SK-N-SH (cell line): ENCODE measurements at regions not wholly inside any gene's neighbourhood (a gene's known extent, or its start where the extent isn't known, plus 50 kb on each side); places are given as distances from the start of the nearest gene placed in this dataset.

Experiments used
- CTCF ChIA-PET: fragments of 300-600, 350-600 bp; formaldehyde crosslinking; extraction: SDS; loops from one replicate; lab custom pipeline; 2021; lab: Yijun Ruan, JAX
- POLR2A ChIA-PET: fragments of 350-600 bp; sonication (Branson Sonifier 250); formaldehyde crosslinking; extraction: SDS; loops from one replicate; lab custom pipeline; 2020; ENCODE audit warnings: antibody characterized with exemption, inconsistent platforms; lab: Yijun Ruan, JAX
- DNase-seq: peaks from one replicate; pipeline ENCODE4 v3.0.0; 2012
- H2AFZ ChIP-seq: fragments of 200-600 bp; sonication (generic); 2 replicates; pipeline ENCODE4 v1.8.1; 2016; ENCODE audit warnings: antibody characterized with exemption, mild to moderate bottlenecking, low read depth
- H3F3A ChIP-seq: fragments of 200-600 bp; sonication (generic); replicated peaks from 2 replicates; pipeline ENCODE3; 2016; ENCODE audit warnings: antibody characterized with exemption, mild to moderate bottlenecking; ENCODE audit not compliant: insufficient read depth
- H3K27ac ChIP-seq, 2 experiments: fragments of 200-500 bp in 1 of 2; fragments of 200-600 bp in 1 of 2; sonication (Bioruptor generic) in 1 of 2; sonication (generic), shearing (Covaris generic) in 1 of 2; 2 replicates each; pipeline versions ENCODE4 v1.5.1 to v1.6.1; 2014 to 2016; ENCODE audit warnings: low read depth in 2 of 2, inconsistent platforms in 1 of 2, low read length in 1 of 2, mild to moderate bottlenecking in 1 of 2, mixed read lengths in 1 of 2
- H3K27me3 ChIP-seq: fragments of 200-600 bp; sonication (generic), shearing (Covaris generic); 2 replicates; pipeline ENCODE4 v1.6.1; 2016; ENCODE audit warnings: mixed run types; ENCODE audit not compliant: insufficient read depth
- H3K36me3 ChIP-seq, 2 experiments: fragments of 200-500 bp in 1 of 2; fragments of 200-600 bp in 1 of 2; sonication (Bioruptor generic) in 1 of 2; sonication (generic) in 1 of 2; replicated peaks in 1 of 2; 2 replicates each; pipeline versions ENCODE3 to v1.5.1; 2014 to 2016; ENCODE audit warnings: low read length in 1 of 2, mild to moderate bottlenecking in 1 of 2; ENCODE audit not compliant: insufficient read depth in 2 of 2, control insufficient read depth in 1 of 2
- H3K4me1 ChIP-seq, 2 experiments: fragments of 200-500 bp in 1 of 2; fragments of 200-600 bp in 1 of 2; sonication (Bioruptor generic) in 1 of 2; sonication (generic), shearing (Covaris generic) in 1 of 2; 2 replicates each; pipeline versions ENCODE4 v1.5.1 to v1.6.1; 2014 to 2016; ENCODE audit warnings: low read depth in 1 of 2, low read length in 1 of 2, mixed run types in 1 of 2; ENCODE audit not compliant: insufficient read depth in 2 of 2, control insufficient read depth in 1 of 2
- H3K4me2 ChIP-seq: fragments of 200-600 bp; sonication (generic), shearing (Covaris generic); 2 replicates; pipeline ENCODE4 v1.6.1; 2017; ENCODE audit warnings: mixed run types
- H3K4me3 ChIP-seq, 2 experiments: fragments of 200-500 bp in 1 of 2; fragments of 200-600 bp in 1 of 2; sonication (Bioruptor generic) in 1 of 2; sonication (generic), shearing (Covaris generic) in 1 of 2; 2 replicates each; pipeline versions ENCODE4 v1.5.1 to v1.8.1; 2014 to 2016; ENCODE audit warnings: low read depth in 2 of 2, inconsistent platforms in 1 of 2, low read length in 1 of 2, mild to moderate bottlenecking in 1 of 2, mixed read lengths in 1 of 2, moderate library complexity in 1 of 2
- H3K79me2 ChIP-seq: fragments of 200-600 bp; sonication (generic); 2 replicates; pipeline ENCODE4 v1.8.1; 2017; ENCODE audit warnings: mild to moderate bottlenecking; ENCODE audit not compliant: insufficient read depth
- H3K9ac ChIP-seq: fragments of 200-600 bp; sonication (generic); 2 replicates; pipeline ENCODE4 v1.6.1; 2017; ENCODE audit warnings: mixed run types
- H3K9me2 ChIP-seq: fragments of 200-600 bp; sonication (generic); 2 replicates; pipeline ENCODE4 v1.6.1; 2017; ENCODE audit warnings: mixed run types
- H3K9me3 ChIP-seq: fragments of 200-600 bp; sonication (generic); 2 replicates; pipeline ENCODE4 v1.6.1; 2017; ENCODE audit warnings: mixed run types, mild to moderate bottlenecking, moderate library complexity
- H4K20me1 ChIP-seq: fragments of 200-600 bp; sonication (generic); 2 replicates; pipeline ENCODE4 v1.6.1; 2017; ENCODE audit warnings: mild to moderate bottlenecking, mixed run types; ENCODE audit not compliant: insufficient read depth
- EP300 ChIP-seq, 2 experiments: IDR thresholded peaks; 2 replicates each; pipeline versions ENCODE4 v1.4.0 to v1.6.1; 2012; ENCODE audit warnings: borderline replicate concordance in 1 of 2, low read depth in 1 of 2, low read length in 1 of 2
- EZH2phosphoT487 ChIP-seq: fragments of 200-600 bp; sonication (generic); IDR thresholded peaks from 2 replicates; pipeline ENCODE4 v1.6.1; 2017; ENCODE audit warnings: low read depth, mixed run types, mild to moderate bottlenecking, antibody characterized with exemption, moderate library complexity, borderline replicate concordance
- FOSL2 ChIP-seq: IDR thresholded peaks from 2 replicates; pipeline ENCODE4 v1.4.0; 2012; ENCODE audit warnings: low read depth, mild to moderate bottlenecking, moderate library complexity, borderline replicate concordance
- GABPA ChIP-seq: IDR thresholded peaks from 2 replicates; pipeline ENCODE4 v1.4.0; 2012; ENCODE audit warnings: low read depth, mild to moderate bottlenecking
- GATA2 ChIP-seq: sonication (generic); formaldehyde crosslinking; IDR thresholded peaks from 2 replicates; pipeline ENCODE4 v1.5.0; 2020; ENCODE audit warnings: mild to moderate bottlenecking, missing genetic modification reagents
- NRF1 ChIP-seq: IDR thresholded peaks from 2 replicates; pipeline ENCODE4 v1.6.1; 2012; ENCODE audit warnings: low read depth, mild to moderate bottlenecking, low read length
- RAD21 ChIP-seq: IDR thresholded peaks from 2 replicates; pipeline ENCODE4 v1.6.1; 2012; ENCODE audit warnings: mild to moderate bottlenecking, low read length
- RCOR1 ChIP-seq: fragments of 150-350 bp; IDR thresholded peaks from 2 replicates; pipeline ENCODE4 v1.6.1; 2017; ENCODE audit warnings: antibody characterized with exemption, low read length
- RFX5 ChIP-seq: IDR thresholded peaks from 2 replicates; pipeline ENCODE4 v1.6.1; 2012; ENCODE audit warnings: mild to moderate bottlenecking, improper control_type of control experiment, low read length
- RXRA ChIP-seq: IDR thresholded peaks from 2 replicates; pipeline ENCODE4 v1.4.0; 2012; ENCODE audit warnings: low read depth, mild to moderate bottlenecking, borderline replicate concordance
- SIN3A ChIP-seq: IDR thresholded peaks from 2 replicates; pipeline ENCODE4 v1.6.1; 2012; ENCODE audit warnings: low read depth, mild to moderate bottlenecking, low read length, moderate library complexity, borderline replicate concordance
- SMC3 ChIP-seq: IDR thresholded peaks from 2 replicates; pipeline ENCODE4 v1.6.1; 2012; ENCODE audit warnings: low read depth, low read length, improper control_type of control experiment
- TAF1 ChIP-seq: IDR thresholded peaks from 2 replicates; pipeline ENCODE4 v1.6.1; 2012; ENCODE audit warnings: low read depth, mild to moderate bottlenecking, low read length, moderate library complexity, borderline replicate concordance
- TEAD4 ChIP-seq: IDR thresholded peaks from 2 replicates; pipeline ENCODE4 v1.4.0; 2012; ENCODE audit warnings: mild to moderate bottlenecking, borderline replicate concordance; ENCODE audit not compliant: insufficient read depth
- YY1 ChIP-seq: IDR thresholded peaks from 2 replicates; pipeline ENCODE4 v1.4.0; 2012; ENCODE audit warnings: low read depth, mild to moderate bottlenecking
- WGBS: methylation state at CpG from one replicate; pipeline ENCODE4 v1.1.6; 2017; ENCODE audit warnings: low lambda C conversion rate; 5-methylcytosine and 5-hydroxymethylcytosine counted together
- TF ChIP-seq, protein P1 (sequence below): IDR thresholded peaks from 2 replicates; pipeline ENCODE4 v1.4.0; 2012; ENCODE audit warnings: low read depth
- TF ChIP-seq, protein P2 (sequence below): IDR thresholded peaks from 2 replicates; pipeline ENCODE4 v1.6.1; 2012; ENCODE audit warnings: mild to moderate bottlenecking, low read depth, low read length, moderate library complexity
- TF ChIP-seq, protein P3 (sequence below): IDR thresholded peaks from 2 replicates; pipeline ENCODE4; 2012
- TF ChIP-seq, protein P4 (sequence below): fragments of 150-350 bp; IDR thresholded peaks from 2 replicates; pipeline ENCODE4 v1.6.1; 2016; ENCODE audit warnings: mild to moderate bottlenecking, low read depth, low read length
- TF ChIP-seq, protein P5 (sequence below): IDR thresholded peaks from 2 replicates; pipeline ENCODE4 v1.4.0; 2012; ENCODE audit warnings: low read depth, borderline replicate concordance

DNA sequence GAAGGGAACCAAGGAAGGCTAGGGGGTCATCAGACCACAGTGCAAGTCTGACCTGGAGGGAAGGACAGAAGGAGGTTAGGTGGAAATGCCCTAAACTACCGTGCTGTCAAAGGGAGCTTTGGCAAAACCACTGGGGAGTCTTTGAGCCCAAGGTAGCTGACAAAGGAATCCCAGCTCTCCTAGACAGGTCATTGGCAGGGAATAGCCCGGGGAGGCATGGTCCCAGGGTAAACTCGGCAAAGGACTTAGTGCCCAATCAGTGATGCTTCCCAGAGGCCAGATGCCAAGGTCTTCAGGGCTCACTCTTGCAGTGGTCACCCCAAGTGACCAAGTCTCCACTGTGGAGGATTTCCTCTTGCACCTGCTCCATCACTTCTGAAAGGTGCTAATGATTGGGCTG is 102.3 kb upstream of the CDYL start:
- Histone ChIP-seq H3K9me3 (no peaks in the 10 kb centered on the region), H3K27ac (no peak overlapping the region), H3K4me1 (no peaks in the 10 kb centered on the region), H3K4me3 (no peak overlapping the region), H4K20me1 (no peaks in the 10 kb centered on the region), H3K79me2 (no peaks in the 10 kb centered on the region), H3K36me3 (no peaks in the 10 kb centered on the region), H3F3A (no peaks in the 10 kb centered on the region), H3K9ac (no peak overlapping the region), H3K9me2 (no peaks in the 10 kb centered on the region), H3K27me3 (no peaks in the 10 kb centered on the region), H3K4me2 (no peak overlapping the region), H2AFZ (no peak overlapping the region)
- TF ChIP-seq FOSL2: no peak
- no peak for TF ChIP-seq RFX5
- TF ChIP-seq RCOR1: no peak
- TF ChIP-seq, protein P1, sequence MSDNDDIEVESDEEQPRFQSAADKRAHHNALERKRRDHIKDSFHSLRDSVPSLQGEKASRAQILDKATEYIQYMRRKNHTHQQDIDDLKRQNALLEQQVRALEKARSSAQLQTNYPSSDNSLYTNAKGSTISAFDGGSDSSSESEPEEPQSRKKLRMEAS: no peak
- TF ChIP-seq, protein P2, sequence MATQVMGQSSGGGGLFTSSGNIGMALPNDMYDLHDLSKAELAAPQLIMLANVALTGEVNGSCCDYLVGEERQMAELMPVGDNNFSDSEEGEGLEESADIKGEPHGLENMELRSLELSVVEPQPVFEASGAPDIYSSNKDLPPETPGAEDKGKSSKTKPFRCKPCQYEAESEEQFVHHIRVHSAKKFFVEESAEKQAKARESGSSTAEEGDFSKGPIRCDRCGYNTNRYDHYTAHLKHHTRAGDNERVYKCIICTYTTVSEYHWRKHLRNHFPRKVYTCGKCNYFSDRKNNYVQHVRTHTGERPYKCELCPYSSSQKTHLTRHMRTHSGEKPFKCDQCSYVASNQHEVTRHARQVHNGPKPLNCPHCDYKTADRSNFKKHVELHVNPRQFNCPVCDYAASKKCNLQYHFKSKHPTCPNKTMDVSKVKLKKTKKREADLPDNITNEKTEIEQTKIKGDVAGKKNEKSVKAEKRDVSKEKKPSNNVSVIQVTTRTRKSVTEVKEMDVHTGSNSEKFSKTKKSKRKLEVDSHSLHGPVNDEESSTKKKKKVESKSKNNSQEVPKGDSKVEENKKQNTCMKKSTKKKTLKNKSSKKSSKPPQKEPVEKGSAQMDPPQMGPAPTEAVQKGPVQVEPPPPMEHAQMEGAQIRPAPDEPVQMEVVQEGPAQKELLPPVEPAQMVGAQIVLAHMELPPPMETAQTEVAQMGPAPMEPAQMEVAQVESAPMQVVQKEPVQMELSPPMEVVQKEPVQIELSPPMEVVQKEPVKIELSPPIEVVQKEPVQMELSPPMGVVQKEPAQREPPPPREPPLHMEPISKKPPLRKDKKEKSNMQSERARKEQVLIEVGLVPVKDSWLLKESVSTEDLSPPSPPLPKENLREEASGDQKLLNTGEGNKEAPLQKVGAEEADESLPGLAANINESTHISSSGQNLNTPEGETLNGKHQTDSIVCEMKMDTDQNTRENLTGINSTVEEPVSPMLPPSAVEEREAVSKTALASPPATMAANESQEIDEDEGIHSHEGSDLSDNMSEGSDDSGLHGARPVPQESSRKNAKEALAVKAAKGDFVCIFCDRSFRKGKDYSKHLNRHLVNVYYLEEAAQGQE: no peak
- TF ChIP-seq, protein P3, sequence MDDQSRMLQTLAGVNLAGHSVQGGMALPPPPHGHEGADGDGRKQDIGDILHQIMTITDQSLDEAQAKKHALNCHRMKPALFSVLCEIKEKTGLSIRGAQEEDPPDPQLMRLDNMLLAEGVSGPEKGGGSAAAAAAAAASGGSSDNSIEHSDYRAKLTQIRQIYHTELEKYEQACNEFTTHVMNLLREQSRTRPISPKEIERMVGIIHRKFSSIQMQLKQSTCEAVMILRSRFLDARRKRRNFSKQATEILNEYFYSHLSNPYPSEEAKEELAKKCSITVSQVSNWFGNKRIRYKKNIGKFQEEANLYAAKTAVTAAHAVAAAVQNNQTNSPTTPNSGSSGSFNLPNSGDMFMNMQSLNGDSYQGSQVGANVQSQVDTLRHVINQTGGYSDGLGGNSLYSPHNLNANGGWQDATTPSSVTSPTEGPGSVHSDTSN: no peak
- TF ChIP-seq SIN3A: no peak
- TF ChIP-seq NRF1: no peak
- no peak for TF ChIP-seq RAD21
- TF ChIP-seq YY1: no peak
- TF ChIP-seq GABPA: no peak
- TF ChIP-seq TAF1: no peak
- TF ChIP-seq RXRA: no peak
- no peak for TF ChIP-seq EZH2phosphoT487
- no peak for TF ChIP-seq TEAD4
- TF ChIP-seq, protein P4, sequence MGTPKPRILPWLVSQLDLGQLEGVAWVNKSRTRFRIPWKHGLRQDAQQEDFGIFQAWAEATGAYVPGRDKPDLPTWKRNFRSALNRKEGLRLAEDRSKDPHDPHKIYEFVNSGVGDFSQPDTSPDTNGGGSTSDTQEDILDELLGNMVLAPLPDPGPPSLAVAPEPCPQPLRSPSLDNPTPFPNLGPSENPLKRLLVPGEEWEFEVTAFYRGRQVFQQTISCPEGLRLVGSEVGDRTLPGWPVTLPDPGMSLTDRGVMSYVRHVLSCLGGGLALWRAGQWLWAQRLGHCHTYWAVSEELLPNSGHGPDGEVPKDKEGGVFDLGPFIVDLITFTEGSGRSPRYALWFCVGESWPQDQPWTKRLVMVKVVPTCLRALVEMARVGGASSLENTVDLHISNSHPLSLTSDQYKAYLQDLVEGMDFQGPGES: no peak
- TF ChIP-seq, protein P5, sequence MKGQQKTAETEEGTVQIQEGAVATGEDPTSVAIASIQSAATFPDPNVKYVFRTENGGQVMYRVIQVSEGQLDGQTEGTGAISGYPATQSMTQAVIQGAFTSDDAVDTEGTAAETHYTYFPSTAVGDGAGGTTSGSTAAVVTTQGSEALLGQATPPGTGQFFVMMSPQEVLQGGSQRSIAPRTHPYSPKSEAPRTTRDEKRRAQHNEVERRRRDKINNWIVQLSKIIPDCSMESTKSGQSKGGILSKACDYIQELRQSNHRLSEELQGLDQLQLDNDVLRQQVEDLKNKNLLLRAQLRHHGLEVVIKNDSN: no peak
- no peak for TF ChIP-seq EP300 (IDR thresholded peaks at IDR 0.05; ENCODE audit: borderline replicate concordance in 1 of 2, low read depth in 1 of 2, low read length in 1 of 2)
- TF ChIP-seq GATA2 (CRISPR knock-in tag): no peak
- TF ChIP-seq SMC3: no peak
- no peak for DNase-seq
- CTCF ChIA-PET: no interaction called here
- POLR2A ChIA-PET: no interaction called here
- 11% methylated on average over 2 of the region's 3 CpGs for WGBS
